HG03103 (cell line): ENCODE measurements at regions not wholly inside any gene's neighbourhood (a gene's known extent, or its start where the extent isn't known, plus 50 kb on each side); places are given as distances from the start of the nearest gene placed in this dataset.

Experiments
- ATAC-seq: cut with Tn5 transposase; IDR thresholded peaks from one replicate; pipeline ENCODE4 v1.9.1; 2021; ENCODE audit warnings: low read depth; ENCODE audit not compliant: unreplicated experiment

GRCh38 chr10:44805466-44806210 lies 105.5 kb upstream of the TMEM72 start:
- ATAC-seq = no peak

DNA sequence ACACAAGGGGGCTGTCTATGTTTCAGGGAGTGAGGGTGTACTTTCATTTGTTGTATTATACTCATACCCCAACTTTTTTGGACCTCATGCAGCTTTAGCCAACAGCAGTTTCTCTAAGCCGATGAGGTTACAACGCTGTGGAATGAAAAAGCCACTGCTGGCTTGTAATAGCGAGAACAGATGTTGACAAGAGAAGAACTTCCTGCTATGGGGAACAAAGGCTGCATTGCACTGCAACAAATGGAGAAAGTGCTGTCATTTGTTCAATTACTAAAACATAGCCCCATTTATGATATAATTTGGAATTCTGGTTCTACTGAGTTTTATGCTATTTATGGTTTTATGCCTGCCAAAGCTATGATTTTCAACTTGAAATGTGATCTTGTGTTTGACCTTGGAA lies 104.2 kb upstream of the TMEM72 start:
- no peak for ATAC-seq

DNA sequence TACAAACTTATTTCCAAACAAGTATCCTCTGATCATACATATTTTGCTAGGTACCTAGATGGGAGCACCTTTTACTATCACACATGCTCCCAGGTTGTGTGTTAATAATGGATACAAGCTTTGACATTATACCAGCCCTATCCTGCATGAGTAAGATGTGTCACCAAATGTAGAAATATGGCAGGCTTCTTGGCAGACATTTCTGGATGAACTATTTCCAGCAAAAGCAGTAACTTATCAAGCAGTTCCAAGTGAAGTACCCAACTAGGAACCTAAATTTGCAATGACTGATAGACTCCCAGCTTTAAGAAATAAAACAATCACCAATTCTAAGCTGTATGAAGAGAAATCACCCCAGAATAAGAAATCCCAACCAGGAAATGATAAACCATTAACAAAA lies 103.7 kb upstream of the TMEM72 start:
- no peak for ATAC-seq

GRCh38 chr10:44809647-44810046 lies 101.5 kb upstream of the TMEM72 start:
- ATAC-seq = no peak

GRCh38 chr10:44811072-44811471 lies 100.1 kb upstream of the TMEM72 start:
- no peak for ATAC-seq

DNA sequence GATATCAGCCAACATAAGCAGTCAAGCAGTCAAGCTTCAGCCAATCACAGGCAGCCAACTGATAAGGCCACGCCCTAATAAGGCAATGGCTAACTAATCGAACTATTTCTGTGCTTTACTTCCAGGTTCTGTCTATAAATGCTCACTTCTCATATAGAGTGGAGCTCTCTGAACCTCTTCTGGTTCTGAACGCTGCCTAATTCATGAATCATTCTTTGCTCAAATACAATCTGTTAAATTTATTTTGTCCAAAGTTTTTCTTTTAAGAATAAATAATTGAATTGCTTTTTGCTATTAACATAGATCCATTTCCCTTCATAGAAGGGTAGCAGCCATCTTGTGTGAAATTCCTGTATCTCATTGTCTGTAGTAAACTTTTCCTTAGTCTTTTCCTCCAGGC lies 97.9 kb upstream of the TMEM72 start:
- ATAC-seq = no peak

GRCh38 chr10:44814929-44815328 lies 96.2 kb upstream of the TMEM72 start:
- no peak for ATAC-seq

GRCh38 chr10:44818041-44818649 lies 93.0 kb upstream of the TMEM72 start:
- ATAC-seq = no peak

DNA sequence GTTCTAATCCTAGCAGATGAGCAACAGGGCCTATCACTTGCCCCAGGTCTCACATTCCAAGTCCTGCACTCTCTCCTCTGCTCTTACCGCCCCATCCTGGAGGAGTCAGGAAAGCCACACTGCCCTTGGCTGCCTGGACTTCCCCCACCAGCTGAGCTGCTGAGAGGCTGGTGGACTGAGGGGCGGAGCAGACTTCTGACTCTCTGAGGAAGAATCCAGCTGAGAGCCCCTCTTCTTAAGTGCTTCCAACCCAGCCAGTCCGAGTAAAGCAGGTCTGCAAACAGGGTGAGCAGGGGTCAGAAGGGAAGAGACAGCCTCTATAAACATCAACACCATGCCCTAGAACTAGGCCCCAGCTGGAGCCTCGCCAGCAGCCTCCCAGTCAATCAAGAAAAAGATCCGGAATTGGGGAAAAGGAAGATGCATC lies 92.4 kb upstream of the TMEM72 start:
- no peak for ATAC-seq

GRCh38 chr10:44820094-44820493 lies 91.0 kb upstream of the TMEM72 start:
- ATAC-seq = no peak

DNA sequence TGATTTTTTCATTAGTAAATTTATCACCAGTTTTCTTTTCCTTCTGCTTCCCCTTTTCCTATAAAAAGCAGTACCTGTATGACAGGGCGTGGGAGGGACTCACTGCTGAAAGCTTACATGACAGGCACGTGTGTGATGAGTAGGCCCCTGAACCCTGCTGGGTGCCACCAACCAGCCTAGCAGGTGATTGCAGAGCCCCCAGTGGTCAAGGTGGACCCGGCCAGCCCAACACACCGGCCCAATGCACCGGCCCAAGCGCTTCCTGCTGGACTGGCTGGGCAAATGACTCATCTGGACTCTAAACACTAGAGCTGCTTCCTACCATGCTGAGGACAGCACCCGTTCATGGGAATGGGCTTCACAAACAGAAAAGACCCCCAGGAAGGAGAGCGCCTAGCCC lies 89.8 kb upstream of the TMEM72 start:
- no peak for ATAC-seq

DNA sequence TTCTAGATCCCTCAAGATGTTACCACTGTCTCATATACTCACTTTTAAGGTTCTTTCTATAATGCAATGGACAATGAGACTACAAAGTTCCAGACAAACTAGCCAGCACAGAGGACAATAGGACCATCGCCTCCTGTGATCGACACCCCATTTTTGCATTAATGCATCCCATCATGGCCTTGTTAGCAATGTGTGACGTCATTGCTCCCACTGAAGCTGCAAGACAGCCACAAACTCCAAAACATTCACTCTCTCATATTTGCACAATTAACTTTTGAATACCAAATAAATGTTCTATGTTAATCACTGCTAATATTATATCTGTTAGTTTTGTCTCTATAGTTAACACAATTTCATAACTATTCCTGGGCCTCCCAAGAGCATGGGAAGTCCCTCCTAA lies 88.8 kb upstream of the TMEM72 start:
- ATAC-seq = no peak

DNA sequence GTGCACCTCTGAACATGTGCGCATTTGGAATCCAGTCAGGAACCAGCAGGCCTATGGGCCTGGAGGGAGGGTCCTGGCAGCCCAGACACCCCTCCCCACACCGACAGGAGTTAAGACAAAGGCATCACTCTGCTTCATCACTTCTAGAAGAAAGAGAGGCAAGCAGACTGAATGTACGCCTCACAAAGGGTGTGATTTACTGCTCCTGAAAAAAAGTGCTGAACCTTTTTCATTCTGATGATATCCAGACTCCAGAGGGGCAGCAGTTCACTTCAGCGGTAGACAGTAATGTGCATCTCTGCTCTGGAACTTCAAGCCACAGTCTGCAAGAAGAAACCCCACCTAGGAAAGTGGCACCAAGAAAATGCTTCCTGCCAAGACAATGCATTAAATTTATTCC lies 88.2 kb upstream of the TMEM72 start:
- ATAC-seq = no peak

DNA sequence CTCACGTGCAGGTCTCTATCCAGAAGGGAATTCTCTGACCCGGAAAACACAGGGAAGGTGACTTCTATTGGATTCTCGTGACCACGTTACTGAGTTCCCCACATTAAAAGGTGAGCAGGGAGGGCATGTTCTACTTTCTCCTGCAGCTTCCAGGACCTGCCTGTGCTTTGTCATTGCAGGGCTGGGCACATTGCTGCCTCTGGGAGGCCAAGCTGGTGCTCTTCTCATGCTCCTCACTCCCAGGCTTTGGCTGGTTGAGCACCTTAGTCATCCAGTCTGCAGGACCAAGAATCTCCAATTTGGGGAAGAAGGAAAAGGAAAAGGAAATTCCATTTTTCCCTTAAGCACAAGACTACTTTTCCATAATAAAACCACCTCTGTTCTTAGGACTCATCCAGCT lies 86.5 kb upstream of the TMEM72 start:
- ATAC-seq = no peak

DNA sequence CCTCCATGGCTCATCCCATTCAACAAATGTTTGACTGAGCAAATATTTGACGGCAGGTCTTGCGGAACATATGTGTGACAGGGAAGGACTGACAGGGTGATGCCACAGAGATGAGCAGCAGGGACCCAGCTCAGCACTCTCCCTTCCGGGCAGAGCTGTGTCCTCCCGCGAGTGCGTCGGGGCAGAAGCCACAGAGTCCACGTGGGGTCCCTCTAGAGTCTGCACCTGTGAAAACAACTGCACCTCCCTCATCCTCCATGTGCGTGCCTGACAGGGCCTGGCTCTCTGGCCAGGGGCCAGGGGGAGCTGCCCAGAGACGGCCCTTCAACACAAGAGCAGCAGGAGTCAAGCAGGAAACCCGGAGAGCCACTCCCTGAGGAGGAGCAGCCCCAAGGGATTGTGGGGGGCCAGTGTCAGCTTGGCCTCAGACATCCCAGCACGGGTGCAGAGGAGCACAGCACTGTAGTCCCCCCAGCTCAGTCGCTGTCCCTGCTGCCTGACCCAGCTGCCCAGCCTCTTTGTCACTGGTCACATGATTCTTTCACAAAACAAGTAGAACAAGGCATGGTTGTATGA lies 83.6 kb upstream of the TMEM72 start:
- ATAC-seq = no peak

GRCh38 chr10:44828508-44829142 lies 82.5 kb upstream of the TMEM72 start:
- ATAC-seq = no peak

DNA sequence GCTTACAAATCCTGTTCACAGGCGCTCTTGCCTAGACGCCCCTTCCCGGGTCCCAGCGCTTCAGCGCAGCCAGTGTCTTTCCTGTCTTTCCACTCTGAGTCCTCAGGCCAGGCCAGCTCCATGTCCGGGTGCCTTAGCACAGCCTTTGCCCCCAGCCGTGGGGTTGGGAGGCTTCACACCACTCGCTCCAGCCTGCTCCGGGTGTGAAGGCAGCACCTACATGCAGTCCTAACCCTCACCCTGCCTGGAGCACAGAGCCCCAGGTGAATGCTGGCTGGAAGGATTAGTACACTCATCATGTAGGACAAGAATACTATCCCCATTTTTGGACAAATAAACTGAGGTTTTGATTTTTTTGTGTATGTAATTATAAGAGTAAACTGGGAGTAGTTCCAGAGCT lies 81.7 kb upstream of the TMEM72 start:
- ATAC-seq = no peak

- ATAC-seq = no peak
These were observed 81.1 kb upstream of the TMEM72 start for GRCh38 chr10:44830022-44830421.

GRCh38 chr10:44831581-44831980 lies 79.6 kb upstream of the TMEM72 start:
- no peak for ATAC-seq

DNA sequence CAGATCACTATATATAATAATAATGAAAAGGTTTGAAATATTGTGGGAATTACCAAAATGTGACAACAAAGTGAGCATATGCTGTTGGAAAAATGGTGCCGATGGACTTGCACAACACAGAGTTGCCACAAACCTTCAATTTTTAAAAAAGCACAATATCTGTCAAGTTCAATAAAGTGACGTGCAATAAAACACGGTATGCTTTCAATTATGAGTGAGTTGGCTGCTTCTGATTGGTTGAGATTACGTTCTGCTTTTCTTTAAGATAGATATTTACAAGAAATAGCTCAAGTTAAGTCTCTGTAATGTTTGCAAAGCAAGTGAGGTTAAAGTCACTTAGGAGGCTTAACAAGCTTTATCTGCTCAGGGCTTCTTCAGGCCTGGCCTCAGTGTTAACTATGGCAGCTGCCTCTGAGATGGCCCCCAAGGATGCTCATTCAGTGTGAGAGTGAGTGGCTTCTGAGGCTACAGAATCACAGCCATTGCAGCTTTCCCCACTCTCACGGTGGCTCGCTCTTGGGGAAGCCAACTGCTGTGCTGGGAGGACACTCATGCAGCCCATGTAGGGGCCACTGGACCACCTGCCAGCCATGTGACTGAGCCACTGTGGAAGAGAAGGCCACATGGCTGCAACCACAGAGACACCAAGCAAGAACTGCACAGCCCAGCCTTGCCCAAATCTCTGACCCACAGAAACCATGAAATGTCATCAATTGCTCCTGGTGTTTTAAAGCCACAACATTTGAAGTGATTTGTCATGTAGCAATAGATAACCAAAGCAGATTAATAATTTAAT lies 78.3 kb upstream of the TMEM72 start:
- ATAC-seq = no peak

DNA sequence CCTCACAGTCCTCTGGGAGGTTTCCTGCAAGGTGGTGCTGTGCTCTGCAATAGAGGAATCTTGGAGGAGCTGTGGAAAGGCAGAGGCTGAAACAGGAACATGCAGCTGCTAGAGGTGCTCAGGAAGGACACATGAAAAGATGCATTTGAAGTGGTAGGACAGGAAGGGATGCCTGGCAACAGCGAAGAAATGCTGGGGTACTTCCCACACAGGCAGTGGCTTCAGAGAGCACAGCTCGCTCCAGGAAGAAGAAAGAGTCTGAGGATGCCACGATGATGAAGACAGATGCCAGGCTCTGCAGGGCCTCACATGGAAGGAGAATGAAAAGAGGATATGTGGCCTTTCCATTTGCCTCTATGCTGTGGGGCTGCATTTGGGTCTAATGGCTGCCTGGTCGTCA lies 77.0 kb upstream of the TMEM72 start:
- no peak for ATAC-seq
